SK-N-MC (cell line): ENCODE measurements at regions not wholly inside any gene's neighbourhood (a gene's known extent, or its start where the extent isn't known, plus 50 kb on each side); places are given as distances from the start of the nearest gene placed in this dataset.
"Not testable (repeated sequence)": the region's sequence is repeated elsewhere in the genome, so short reads cannot be mapped to it uniquely, and the experiment has no call there.

ENCODE experiments used
- DNase-seq: peaks from one replicate; pipeline ENCODE4 v3.0.0-alpha.2; 2011; ENCODE audit warnings: low read depth, low spot score
- H3K27ac ChIP-seq: fragments of 200-600 bp; sonication (generic); 2 replicates; pipeline ENCODE4 v1.5.1; 2016; ENCODE audit warnings: mixed run types
- H3K36me3 ChIP-seq: fragments of 200-600 bp; sonication (generic); 2 replicates; pipeline ENCODE4 v1.6.1; 2017; ENCODE audit warnings: antibody characterized with exemption, low read length, mixed read lengths; ENCODE audit not compliant: insufficient read depth
- H3K4me3 ChIP-seq: fragments of 200-600 bp; sonication (generic); 2 replicates; pipeline ENCODE4 v1.5.1; 2016
- H3K9ac ChIP-seq: fragments of 200-600 bp; sonication (generic); 2 replicates; pipeline ENCODE4 v1.8.0; 2017; ENCODE audit warnings: mixed run types, mixed read lengths; ENCODE audit not compliant: insufficient read length
- H3K9me3 ChIP-seq: fragments of 200-600 bp; sonication (generic); 2 replicates; pipeline ENCODE4 v1.6.1; 2017; ENCODE audit warnings: low read depth, mild to moderate bottlenecking, antibody characterized with exemption, low read length, moderate library complexity, mixed read lengths
- EZH2 ChIP-seq: fragments of 200-600 bp; sonication (generic); IDR thresholded peaks from one replicate; pipeline ENCODE4 v1.6.1; 2017; ENCODE audit warnings: antibody characterized with exemption
- FOXP2 ChIP-seq: optimal IDR thresholded peaks from 2 replicates; pipeline ENCODE3; 2011; ENCODE audit warnings: mild to moderate bottlenecking, moderate library complexity; ENCODE audit not compliant: insufficient read depth; ENCODE audit errors: extremely low read length, control extremely low read depth
- POLR2AphosphoS5 ChIP-seq: IDR thresholded peaks from 2 replicates; pipeline ENCODE4 v1.6.1; 2012; ENCODE audit warnings: mild to moderate bottlenecking, low read depth, low read length, borderline replicate concordance

GRCh38 chr2:34815052-34815741 lies 1216.1 kb upstream of the FAM98A start:
- Histone ChIP-seq H3K27ac (no peak overlapping the region), H3K9ac (no peak overlapping the region), H3K9me3 (no peaks in the 10 kb centered on the region), H3K4me3 (no peak overlapping the region), H3K36me3 (no peaks in the 10 kb centered on the region)
- TF ChIP-seq FOXP2 (no peak), EZH2 (no peak), POLR2AphosphoS5 (no peak)
- no peak for DNase-seq

DNA sequence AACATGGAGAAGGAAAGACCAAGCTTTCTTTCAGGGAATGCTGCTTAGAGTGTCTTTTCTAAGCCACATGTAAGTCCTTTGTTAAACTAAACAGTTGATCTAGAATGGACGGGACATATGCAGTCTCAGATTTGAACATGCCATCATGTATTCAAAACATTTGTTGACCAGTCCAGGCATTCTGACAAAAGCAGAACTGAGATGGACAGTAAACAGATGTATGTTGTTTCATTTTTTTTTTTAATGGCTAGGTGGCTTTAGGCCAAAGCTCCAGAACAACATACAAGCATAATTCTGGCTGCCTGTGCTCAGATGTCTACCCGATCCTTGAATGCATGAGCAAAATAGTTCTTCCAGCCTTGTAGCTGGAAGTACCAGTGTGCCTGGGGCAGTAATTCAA lies 1211.4 kb upstream of the FAM98A start:
- Histone ChIP-seq H3K9me3 (no peaks in the 10 kb centered on the region), H3K27ac (no peak overlapping the region), H3K4me3 (no peak overlapping the region), H3K9ac (no peak overlapping the region), H3K36me3 (no peaks in the 10 kb centered on the region)
- no peak for DNase-seq
- no peak for TF ChIP-seq FOXP2
- TF ChIP-seq POLR2AphosphoS5, result no peak
- no peak for TF ChIP-seq EZH2

- TF ChIP-seq POLR2AphosphoS5, result no peak
- no peak for TF ChIP-seq EZH2
- TF ChIP-seq FOXP2, result no peak
- DNase-seq, result no peak
- no peaks in the 10 kb centered on the region for H3K9me3 ChIP-seq
- no peak overlapping the region for H3K9ac ChIP-seq
- H3K27ac ChIP-seq, result no peak overlapping the region
- H3K4me3 ChIP-seq, result no peak overlapping the region
- no peaks in the 10 kb centered on the region for H3K36me3 ChIP-seq
These were observed 1209.3 kb upstream of the FAM98A start for GRCh38 chr2:34808426-34808825.

DNA sequence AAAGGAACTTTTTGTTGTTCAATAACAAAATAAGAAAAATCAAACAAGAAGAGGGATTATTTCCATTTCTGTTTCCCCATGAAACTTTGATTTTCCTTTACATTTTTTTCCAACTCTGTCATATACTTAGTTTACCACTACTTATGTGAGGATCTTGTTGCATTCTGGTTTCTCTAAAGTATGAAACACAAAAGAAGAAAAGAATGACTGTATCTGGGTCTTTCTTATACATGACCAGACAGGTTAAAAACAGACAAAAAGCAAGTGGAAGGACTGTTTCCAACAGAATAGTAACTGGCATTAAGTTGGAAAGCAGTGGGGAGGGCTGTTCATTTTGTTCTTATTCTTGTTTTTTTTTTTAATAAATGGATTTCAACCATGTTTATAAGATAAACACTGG lies 1207.8 kb upstream of the FAM98A start:
- Histone ChIP-seq H3K27ac (no peak overlapping the region), H3K9me3 (no peaks in the 10 kb centered on the region), H3K36me3 (no peaks in the 10 kb centered on the region), H3K9ac (no peak overlapping the region), H3K4me3 (no peak overlapping the region)
- DNase-seq, result no peak
- TF ChIP-seq POLR2AphosphoS5 (no peak), EZH2 (no peak), FOXP2 (no peak)

GRCh38 chr2:34806396-34806795 lies 1207.3 kb upstream of the FAM98A start:
- H3K36me3 ChIP-seq, result no peaks in the 10 kb centered on the region
- no peak overlapping the region for H3K4me3 ChIP-seq
- DNase-seq, result no peak
- no peak overlapping the region for H3K9ac ChIP-seq
- no peaks in the 10 kb centered on the region for H3K9me3 ChIP-seq
- TF ChIP-seq EZH2 (no peak), POLR2AphosphoS5 (no peak), FOXP2 (no peak)
- no peak overlapping the region for H3K27ac ChIP-seq

GRCh38 chr2:34799556-34799955 lies 1200.5 kb upstream of the FAM98A start:
- DNase-seq, result no peak
- no peak for TF ChIP-seq FOXP2
- TF ChIP-seq EZH2, result no peak
- no peak for TF ChIP-seq POLR2AphosphoS5
- H3K27ac ChIP-seq, result no peak overlapping the region
- H3K36me3 ChIP-seq, result no peaks in the 10 kb centered on the region
- H3K9ac ChIP-seq, result no peak overlapping the region
- no peak overlapping the region for H3K4me3 ChIP-seq
- H3K9me3 ChIP-seq, result no peaks in the 10 kb centered on the region

DNA sequence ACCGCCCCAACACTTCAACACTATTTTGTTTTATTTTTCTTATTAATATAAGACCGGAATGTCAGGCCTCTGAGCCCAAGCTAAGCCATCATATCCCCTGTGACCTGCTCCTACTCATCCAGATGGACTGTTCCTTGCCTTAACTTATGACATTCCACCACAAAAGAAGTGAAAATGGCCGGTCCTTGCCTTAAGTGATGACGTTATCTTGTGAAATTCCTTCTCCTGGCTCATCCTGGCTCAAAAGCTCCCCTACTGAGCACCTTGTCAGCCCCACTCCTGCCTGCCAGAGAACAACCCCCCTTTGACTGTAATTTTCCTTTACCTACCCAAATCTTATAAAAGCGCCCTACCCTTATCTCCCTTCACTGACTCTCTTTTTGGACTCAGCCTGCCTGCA lies 1196.5 kb upstream of the FAM98A start:
- not testable (repeated sequence) for H3K36me3 ChIP-seq, H3K9ac ChIP-seq, H3K4me3 ChIP-seq, H3K27ac ChIP-seq, DNase-seq, H3K9me3 ChIP-seq

DNA sequence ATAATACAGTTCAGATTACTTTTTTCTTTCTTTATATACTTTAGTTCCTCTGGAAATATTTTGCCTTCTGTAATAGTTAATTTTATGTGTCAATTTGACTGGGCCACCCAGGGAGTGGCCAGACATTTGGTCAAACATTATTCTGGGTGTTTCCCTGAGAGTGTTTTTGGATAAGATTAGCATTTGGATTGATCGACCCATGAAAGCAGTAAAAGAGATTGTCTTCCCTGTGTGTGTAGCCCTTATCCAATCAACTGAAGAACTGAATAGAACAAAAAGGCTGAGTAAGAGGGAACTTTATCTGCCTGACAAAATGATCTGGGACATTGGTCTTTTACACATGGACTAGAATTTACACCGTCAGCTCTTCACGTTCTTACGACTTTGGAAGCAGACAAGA lies 1190.1 kb upstream of the FAM98A start:
- no peak for DNase-seq
- TF ChIP-seq EZH2, result no peak
- no peak for TF ChIP-seq FOXP2
- TF ChIP-seq POLR2AphosphoS5, result no peak
- no peak overlapping the region for H3K27ac ChIP-seq
- H3K36me3 ChIP-seq, result no peaks in the 10 kb centered on the region
- H3K4me3 ChIP-seq, result no peak overlapping the region
- H3K9me3 ChIP-seq, result no peaks in the 10 kb centered on the region
- H3K9ac ChIP-seq, result no peak overlapping the region

DNA sequence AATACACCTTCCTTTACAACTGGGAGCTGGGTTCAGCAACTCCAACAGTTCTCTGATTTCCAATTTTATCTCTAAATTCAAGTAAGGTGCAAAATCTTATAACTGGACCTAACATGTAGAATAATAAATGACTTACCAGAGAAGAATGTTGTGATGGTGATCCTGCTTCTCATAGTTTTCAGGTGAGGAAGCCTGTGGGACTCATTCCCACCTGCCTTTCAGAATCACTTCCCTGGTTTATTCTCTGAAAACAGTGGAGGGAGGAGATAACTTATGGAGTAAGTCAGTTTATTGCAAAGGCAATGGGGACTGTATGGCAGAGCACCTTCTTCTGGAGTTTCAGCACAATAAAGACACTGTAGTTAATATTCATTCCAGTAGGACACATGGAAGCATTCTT lies 1188.2 kb upstream of the FAM98A start:
- no peak for DNase-seq
- TF ChIP-seq EZH2, result no peak
- Histone ChIP-seq H3K27ac (no peak overlapping the region), H3K9ac (no peak overlapping the region), H3K4me3 (no peak overlapping the region), H3K36me3 (no peaks in the 10 kb centered on the region), H3K9me3 (no peaks in the 10 kb centered on the region)
